Hepatocyte (in vitro differentiated cells): ENCODE measurements at regions not wholly inside any gene's neighbourhood (a gene's known extent, or its start where the extent isn't known, plus 50 kb on each side); places are given as distances from the start of the nearest gene placed in this dataset.

Experiments used
- EZH2phosphoT487 ChIP-seq: fragments of 200-600 bp; sonication (generic); IDR thresholded peaks from one replicate; pipeline ENCODE4 v1.6.1; 2018; ENCODE audit warnings: antibody characterized with exemption, mild to moderate bottlenecking, low read depth, moderate library complexity; ENCODE audit not compliant: unreplicated experiment, severe bottlenecking
- TF ChIP-seq, protein P1 (sequence below): fragments of 200-600 bp; sonication (generic); IDR thresholded peaks from 2 replicates; pipeline ENCODE4 v1.5.1; 2016; ENCODE audit warnings: antibody characterized with exemption, mild to moderate bottlenecking; ENCODE audit not compliant: poor library complexity

DNA sequence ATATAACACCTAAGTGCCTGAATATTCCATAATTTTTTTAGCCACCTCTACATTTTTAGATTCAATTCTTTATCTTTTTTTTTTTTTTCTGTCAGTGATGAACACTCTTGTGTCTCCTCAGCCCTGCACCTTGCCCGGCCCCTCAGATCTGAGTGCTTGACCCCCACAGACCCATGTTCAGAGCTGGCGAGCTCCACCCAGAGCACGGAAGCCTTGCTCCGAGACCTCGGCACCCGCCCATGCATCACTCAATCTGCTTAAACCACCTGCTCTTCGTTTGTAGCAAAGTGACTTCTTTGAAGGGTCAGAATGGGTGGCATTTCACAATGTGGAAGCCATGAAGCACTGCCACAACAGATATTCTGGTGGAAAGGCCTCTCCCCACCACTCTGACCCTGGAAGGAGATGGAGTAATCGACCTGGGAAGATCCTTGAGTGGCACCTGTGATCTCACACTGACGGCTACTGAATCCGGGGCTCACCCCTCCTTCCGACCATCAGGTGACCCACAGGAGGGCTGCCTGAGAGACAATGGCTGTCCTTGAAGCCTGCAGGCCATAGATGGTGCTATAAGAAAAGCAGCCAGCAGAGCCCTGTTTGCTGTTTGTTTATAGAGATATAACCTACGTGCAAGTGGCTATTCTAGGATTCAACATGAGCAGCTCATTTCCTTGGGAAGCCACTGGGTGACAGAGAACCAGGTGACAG, 261.1 kb upstream of the IRX4 start:
- TF ChIP-seq EZH2phosphoT487 = no peak
- TF ChIP-seq, protein P1, sequence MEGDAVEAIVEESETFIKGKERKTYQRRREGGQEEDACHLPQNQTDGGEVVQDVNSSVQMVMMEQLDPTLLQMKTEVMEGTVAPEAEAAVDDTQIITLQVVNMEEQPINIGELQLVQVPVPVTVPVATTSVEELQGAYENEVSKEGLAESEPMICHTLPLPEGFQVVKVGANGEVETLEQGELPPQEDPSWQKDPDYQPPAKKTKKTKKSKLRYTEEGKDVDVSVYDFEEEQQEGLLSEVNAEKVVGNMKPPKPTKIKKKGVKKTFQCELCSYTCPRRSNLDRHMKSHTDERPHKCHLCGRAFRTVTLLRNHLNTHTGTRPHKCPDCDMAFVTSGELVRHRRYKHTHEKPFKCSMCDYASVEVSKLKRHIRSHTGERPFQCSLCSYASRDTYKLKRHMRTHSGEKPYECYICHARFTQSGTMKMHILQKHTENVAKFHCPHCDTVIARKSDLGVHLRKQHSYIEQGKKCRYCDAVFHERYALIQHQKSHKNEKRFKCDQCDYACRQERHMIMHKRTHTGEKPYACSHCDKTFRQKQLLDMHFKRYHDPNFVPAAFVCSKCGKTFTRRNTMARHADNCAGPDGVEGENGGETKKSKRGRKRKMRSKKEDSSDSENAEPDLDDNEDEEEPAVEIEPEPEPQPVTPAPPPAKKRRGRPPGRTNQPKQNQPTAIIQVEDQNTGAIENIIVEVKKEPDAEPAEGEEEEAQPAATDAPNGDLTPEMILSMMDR = no peak
